HepG2 (cell line): ENCODE measurements at regions not wholly inside any gene's neighbourhood (a gene's known extent, or its start where the extent isn't known, plus 50 kb on each side); places are given as distances from the start of the nearest gene placed in this dataset.
A peak's percentile ranks its signal among the peaks of the same experiment; 100 is the strongest.

Experiments
- AFF4 ChIP-seq: sonication (generic); formaldehyde crosslinking; IDR thresholded peaks from 2 replicates; pipeline ENCODE4 v1.4.0; 2020; ENCODE audit warnings: missing genetic modification reagents
- BRD4 ChIP-seq: sonication (generic); formaldehyde crosslinking; IDR thresholded peaks from 2 replicates; pipeline ENCODE4 v1.4.0; 2020; ENCODE audit warnings: missing genetic modification reagents
- EEA1 ChIP-seq: sonication (generic); formaldehyde crosslinking; IDR thresholded peaks from 2 replicates; pipeline ENCODE4 v1.5.1; 2020; ENCODE audit warnings: mild to moderate bottlenecking, missing genetic modification reagents, borderline replicate concordance
- MAX ChIP-seq: IDR thresholded peaks from 2 replicates; pipeline ENCODE4 v1.6.1; 2012; ENCODE audit warnings: inconsistent platforms
- NCOA2 ChIP-seq: sonication (generic); formaldehyde crosslinking; IDR thresholded peaks from 2 replicates; pipeline ENCODE4 v1.8.0; 2022; ENCODE audit warnings: inconsistent platforms
- NR2F6 ChIP-seq, 2 experiments: IDR thresholded peaks; 2 replicates each; pipeline ENCODE4 v1.6.1; 2016; ENCODE audit warnings: antibody characterized with exemption in 1 of 2, mild to moderate bottlenecking in 1 of 2
- PAWR ChIP-seq: sonication (generic); formaldehyde crosslinking; IDR thresholded peaks from 2 replicates; pipeline ENCODE4 v1.4.0; 2020; ENCODE audit warnings: missing genetic modification reagents, mild to moderate bottlenecking, borderline replicate concordance
- RARG ChIP-seq: sonication (generic); formaldehyde crosslinking; IDR thresholded peaks from 2 replicates; pipeline ENCODE4 v1.4.0; 2020; ENCODE audit warnings: low read depth, mild to moderate bottlenecking, missing genetic modification reagents
- SAP130 ChIP-seq: IDR thresholded peaks from 2 replicates; pipeline ENCODE4 v1.6.1; 2016; ENCODE audit warnings: low read depth
- SNAPC2 ChIP-seq: sonication (generic); formaldehyde crosslinking; IDR thresholded peaks from 2 replicates; pipeline ENCODE4 v1.8.1; 2022; ENCODE audit warnings: mild to moderate bottlenecking, missing genetic modification reagents
- TEAD3 ChIP-seq: optimal IDR thresholded peaks from 2 replicates; pipeline ENCODE3; 2016; ENCODE audit warnings: borderline replicate concordance
- ZNF121 ChIP-seq: sonication (generic); formaldehyde crosslinking; IDR thresholded peaks from 2 replicates; pipeline ENCODE4 v1.5.0; 2020; ENCODE audit warnings: mild to moderate bottlenecking, missing genetic modification reagents
- ZNF598 ChIP-seq: sonication (generic); formaldehyde crosslinking; IDR thresholded peaks from 2 replicates; pipeline ENCODE4 v1.5.1; 2020; ENCODE audit warnings: mild to moderate bottlenecking, missing genetic modification reagents, borderline replicate concordance
- ZNF674 ChIP-seq: sonication (generic); formaldehyde crosslinking; IDR thresholded peaks from 2 replicates; pipeline ENCODE4 v1.5.0; 2020; ENCODE audit warnings: low read depth, mild to moderate bottlenecking, missing genetic modification reagents
- ZZZ3 ChIP-seq: sonication (generic); formaldehyde crosslinking; IDR thresholded peaks from 2 replicates; pipeline ENCODE4 v1.4.0; 2020; ENCODE audit warnings: missing genetic modification reagents, mild to moderate bottlenecking, borderline replicate concordance
- TF ChIP-seq, protein P1 (sequence below): sonication (generic); formaldehyde crosslinking; IDR thresholded peaks from 2 replicates; pipeline ENCODE4 v1.4.0; 2020; ENCODE audit warnings: missing genetic modification reagents
- TF ChIP-seq, protein P2 (sequence below): sonication (generic); formaldehyde crosslinking; IDR thresholded peaks from 2 replicates; pipeline ENCODE4 v1.4.0; 2020; ENCODE audit warnings: missing genetic modification reagents
- TF ChIP-seq, protein P3 (sequence below): sonication (generic); formaldehyde crosslinking; IDR thresholded peaks from 2 replicates; pipeline ENCODE4 v1.4.0; 2020; ENCODE audit warnings: missing genetic modification reagents

- TF ChIP-seq, protein P1, sequence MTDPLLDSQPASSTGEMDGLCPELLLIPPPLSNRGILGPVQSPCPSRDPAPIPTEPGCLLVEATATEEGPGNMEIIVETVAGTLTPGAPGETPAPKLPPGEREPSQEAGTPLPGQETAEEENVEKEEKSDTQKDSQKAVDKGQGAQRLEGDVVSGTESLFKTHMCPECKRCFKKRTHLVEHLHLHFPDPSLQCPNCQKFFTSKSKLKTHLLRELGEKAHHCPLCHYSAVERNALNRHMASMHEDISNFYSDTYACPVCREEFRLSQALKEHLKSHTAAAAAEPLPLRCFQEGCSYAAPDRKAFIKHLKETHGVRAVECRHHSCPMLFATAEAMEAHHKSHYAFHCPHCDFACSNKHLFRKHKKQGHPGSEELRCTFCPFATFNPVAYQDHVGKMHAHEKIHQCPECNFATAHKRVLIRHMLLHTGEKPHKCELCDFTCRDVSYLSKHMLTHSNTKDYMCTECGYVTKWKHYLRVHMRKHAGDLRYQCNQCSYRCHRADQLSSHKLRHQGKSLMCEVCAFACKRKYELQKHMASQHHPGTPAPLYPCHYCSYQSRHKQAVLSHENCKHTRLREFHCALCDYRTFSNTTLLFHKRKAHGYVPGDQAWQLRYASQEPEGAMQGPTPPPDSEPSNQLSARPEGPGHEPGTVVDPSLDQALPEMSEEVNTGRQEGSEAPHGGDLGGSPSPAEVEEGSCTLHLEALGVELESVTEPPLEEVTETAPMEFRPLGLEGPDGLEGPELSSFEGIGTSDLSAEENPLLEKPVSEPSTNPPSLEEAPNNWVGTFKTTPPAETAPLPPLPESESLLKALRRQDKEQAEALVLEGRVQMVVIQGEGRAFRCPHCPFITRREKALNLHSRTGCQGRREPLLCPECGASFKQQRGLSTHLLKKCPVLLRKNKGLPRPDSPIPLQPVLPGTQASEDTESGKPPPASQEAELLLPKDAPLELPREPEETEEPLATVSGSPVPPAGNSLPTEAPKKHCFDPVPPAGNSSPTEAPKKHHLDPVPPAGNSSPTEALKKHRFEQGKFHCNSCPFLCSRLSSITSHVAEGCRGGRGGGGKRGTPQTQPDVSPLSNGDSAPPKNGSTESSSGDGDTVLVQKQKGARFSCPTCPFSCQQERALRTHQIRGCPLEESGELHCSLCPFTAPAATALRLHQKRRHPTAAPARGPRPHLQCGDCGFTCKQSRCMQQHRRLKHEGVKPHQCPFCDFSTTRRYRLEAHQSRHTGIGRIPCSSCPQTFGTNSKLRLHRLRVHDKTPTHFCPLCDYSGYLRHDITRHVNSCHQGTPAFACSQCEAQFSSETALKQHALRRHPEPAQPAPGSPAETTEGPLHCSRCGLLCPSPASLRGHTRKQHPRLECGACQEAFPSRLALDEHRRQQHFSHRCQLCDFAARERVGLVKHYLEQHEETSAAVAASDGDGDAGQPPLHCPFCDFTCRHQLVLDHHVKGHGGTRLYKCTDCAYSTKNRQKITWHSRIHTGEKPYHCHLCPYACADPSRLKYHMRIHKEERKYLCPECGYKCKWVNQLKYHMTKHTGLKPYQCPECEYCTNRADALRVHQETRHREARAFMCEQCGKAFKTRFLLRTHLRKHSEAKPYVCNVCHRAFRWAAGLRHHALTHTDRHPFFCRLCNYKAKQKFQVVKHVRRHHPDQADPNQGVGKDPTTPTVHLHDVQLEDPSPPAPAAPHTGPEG (CRISPR knock-in tag), result no peak
- TF ChIP-seq AFF4, result no peak
- TF ChIP-seq RARG (CRISPR knock-in tag), result no peak
- TF ChIP-seq PAWR, result no peak
- TF ChIP-seq SAP130, result no peak
- TF ChIP-seq, protein P2, sequence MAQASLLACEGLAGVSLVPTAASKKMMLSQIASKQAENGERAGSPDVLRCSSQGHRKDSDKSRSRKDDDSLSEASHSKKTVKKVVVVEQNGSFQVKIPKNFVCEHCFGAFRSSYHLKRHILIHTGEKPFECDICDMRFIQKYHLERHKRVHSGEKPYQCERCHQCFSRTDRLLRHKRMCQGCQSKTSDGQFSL, result 0 out of 2 replicates have a peak, but pooled peaks have one; percentile 13
- TF ChIP-seq TEAD3 (CRISPR knock-in tag), result no peak
- TF ChIP-seq ZNF121 (CRISPR knock-in tag), result no peak
- TF ChIP-seq, protein P3, sequence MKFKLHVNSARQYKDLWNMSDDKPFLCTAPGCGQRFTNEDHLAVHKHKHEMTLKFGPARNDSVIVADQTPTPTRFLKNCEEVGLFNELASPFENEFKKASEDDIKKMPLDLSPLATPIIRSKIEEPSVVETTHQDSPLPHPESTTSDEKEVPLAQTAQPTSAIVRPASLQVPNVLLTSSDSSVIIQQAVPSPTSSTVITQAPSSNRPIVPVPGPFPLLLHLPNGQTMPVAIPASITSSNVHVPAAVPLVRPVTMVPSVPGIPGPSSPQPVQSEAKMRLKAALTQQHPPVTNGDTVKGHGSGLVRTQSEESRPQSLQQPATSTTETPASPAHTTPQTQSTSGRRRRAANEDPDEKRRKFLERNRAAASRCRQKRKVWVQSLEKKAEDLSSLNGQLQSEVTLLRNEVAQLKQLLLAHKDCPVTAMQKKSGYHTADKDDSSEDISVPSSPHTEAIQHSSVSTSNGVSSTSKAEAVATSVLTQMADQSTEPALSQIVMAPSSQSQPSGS (CRISPR knock-in tag), result no peak
- TF ChIP-seq NR2F6 (IDR thresholded peaks at IDR 0.05), result no peak
- no peak for TF ChIP-seq NR2F6 (CRISPR knock-in tag; IDR thresholded peaks at IDR 0.05)
- no peak for TF ChIP-seq ZNF598
- TF ChIP-seq ZZZ3 (CRISPR knock-in tag), result no peak
- no peak for TF ChIP-seq SNAPC2
- TF ChIP-seq NCOA2 (CRISPR knock-in tag), result no peak
- TF ChIP-seq EEA1 (CRISPR knock-in tag), result no peak
- no peak for TF ChIP-seq BRD4
- TF ChIP-seq ZNF674 (CRISPR knock-in tag), result no peak
- TF ChIP-seq MAX, result no peak; the same call in 1 of the 2 replicates
These were observed 169.9 kb upstream of the MAF start (continued) for GRCh38 chr16:79770244-79771064.
